K562 (cell line): ENCODE measurements at regions not wholly inside any gene's neighbourhood (a gene's known extent, or its start where the extent isn't known, plus 50 kb on each side); places are given as distances from the start of the nearest gene placed in this dataset.

Experiments used
- ATAC-seq: fragments of 200-7000 bp; cut with Tn5 transposase; 3 replicates; pipeline ENCODE4 v1.9.1; 2020; ENCODE audit warnings: moderate library complexity
- BruUV-seq: library from RNA; stranded (reverse); fragments of 400-500 nt; replicated peaks from 2 replicates; lab custom pipeline; 2021; lab: Mats Ljungman, UMichigan
- CTCF ChIA-PET: fragments of 300-600 bp; formaldehyde crosslinking; extraction: SDS; loops from one replicate; lab custom pipeline; 2021; ENCODE audit warnings: low intra/inter-chr PET ratio; lab: Yijun Ruan, JAX
- POLR2A ChIA-PET: fragments of 300-600, 350-650 bp; sonication (Branson Sonifier 250); formaldehyde crosslinking; extraction: SDS; loops from one replicate; lab custom pipeline; 2021; ENCODE audit warnings: antibody characterized with exemption, inconsistent platforms; lab: Yijun Ruan, JAX
- DNase-seq, 4 experiments: peaks; one replicate each; pipeline versions ENCODE4 v3.0.0 to v3.0.0-alpha.2; 2011 to 2018; ENCODE audit warnings: low spot score in 3 of 4, mixed read lengths in 3 of 4; ENCODE audit errors: extremely low read depth in 1 of 4
- FAIRE-seq: peaks from 2 replicates; lab custom pipeline; 2011; peaks lifted over from hg19 to GRCh38; lab: Jason Lieb, UNC
- H2AFZ ChIP-seq: 2 replicates; pipeline ENCODE4 v1.6.0; 2011; ENCODE audit warnings: low read depth, low read length, control low read depth, inconsistent platforms
- H3K27ac ChIP-seq: fragments of 200-600 bp; 3 replicates; pipeline ENCODE4 v1.8.0; 2011; ENCODE audit warnings: low read depth, mild to moderate bottlenecking, control low read depth, inconsistent platforms, low read length, moderate library complexity, mixed read lengths; ENCODE audit errors: extremely low read depth
- H3K27me3 ChIP-seq, 2 experiments: fragments of 300-600 bp in 1 of 2; 2 replicates in 1 of 2; 3 replicates in 1 of 2; pipeline versions ENCODE4 v1.6.0 to v1.8.0; 2011; ENCODE audit warnings: inconsistent platforms in 2 of 2, low read length in 2 of 2, mild to moderate bottlenecking in 1 of 2, mixed read lengths in 1 of 2, moderate library complexity in 1 of 2; ENCODE audit not compliant: control insufficient read depth in 2 of 2, insufficient read depth in 2 of 2
- H3K36me3 ChIP-seq: fragments of 300-600 bp; 3 replicates; pipeline ENCODE4 v1.8.0; 2011; ENCODE audit warnings: mild to moderate bottlenecking, low read length, inconsistent platforms; ENCODE audit not compliant: control insufficient read depth, insufficient read depth
- H3K4me1 ChIP-seq, 2 experiments: fragments of 200-600 bp in 1 of 2; replicated peaks in 1 of 2; 2 replicates in 1 of 2; 3 replicates in 1 of 2; pipeline versions ENCODE4 v1.5.1 to v1.8.0; 2011; ENCODE audit warnings: inconsistent platforms in 2 of 2, low read length in 2 of 2, mild to moderate bottlenecking in 1 of 2, mixed read lengths in 1 of 2, moderate library complexity in 1 of 2; ENCODE audit not compliant: control insufficient read depth in 2 of 2, insufficient read depth in 2 of 2
- H3K4me2 ChIP-seq: 2 replicates; pipeline ENCODE4 v1.6.1; 2011; ENCODE audit warnings: low read length, control low read depth, inconsistent platforms, mixed read lengths; ENCODE audit not compliant: insufficient read depth
- H3K4me3 ChIP-seq: fragments of 200-600 bp; sonication (generic), shearing (Covaris generic); 2 replicates; pipeline ENCODE4 v1.5.1; 2016; ENCODE audit warnings: control low read depth, inconsistent platforms
- H3K79me2 ChIP-seq: fragments of 200-600 bp; 3 replicates; pipeline ENCODE4 v1.8.0; 2011; ENCODE audit warnings: low read length, inconsistent platforms; ENCODE audit not compliant: control insufficient read depth, insufficient read depth
- H3K9ac ChIP-seq, 2 experiments: 2 replicates each; pipeline versions ENCODE4 v1.6.0 to v1.6.1; 2011; ENCODE audit warnings: low read depth in 2 of 2, low read length in 2 of 2, control low read depth in 1 of 2, inconsistent platforms in 1 of 2, mild to moderate bottlenecking in 1 of 2, mixed read lengths in 1 of 2; ENCODE audit not compliant: insufficient read depth in 1 of 2
- H3K9me1 ChIP-seq: one replicate; pipeline ENCODE4 v1.6.0; 2011; ENCODE audit warnings: inconsistent platforms, mild to moderate bottlenecking, low read length, moderate library complexity; ENCODE audit not compliant: control insufficient read depth, insufficient read depth
- H3K9me3 ChIP-seq: replicated peaks from 2 replicates; pipeline ENCODE4 v1.5.1; 2011; ENCODE audit warnings: low read depth, low read length, inconsistent platforms; ENCODE audit not compliant: control insufficient read depth, insufficient read depth
- H4K20me1 ChIP-seq: replicated peaks from 2 replicates; pipeline ENCODE4 v1.6.1; 2011; ENCODE audit warnings: low read length, inconsistent platforms, mixed read lengths; ENCODE audit not compliant: control insufficient read depth, insufficient read depth
- AFF4 ChIP-seq: sonication (generic); formaldehyde crosslinking; IDR thresholded peaks from 2 replicates; pipeline ENCODE4 v1.8.0; 2023; ENCODE audit warnings: mild to moderate bottlenecking, missing genetic modification reagents
- ATF4 ChIP-seq: fragments of 450-650 bp; formaldehyde crosslinking; IDR thresholded peaks from 2 replicates; pipeline ENCODE4 v1.4.0; 2022; ENCODE audit warnings: mild to moderate bottlenecking, moderate library complexity
- CBFB ChIP-seq: sonication (generic); formaldehyde crosslinking; IDR thresholded peaks from 2 replicates; pipeline ENCODE4 v1.4.0; 2020; ENCODE audit warnings: mild to moderate bottlenecking, missing genetic modification reagents
- KDM1A ChIP-seq, 2 experiments: fragments of 450-650 bp; IDR thresholded peaks; 2 replicates each; pipeline ENCODE4 v1.6.1; 2016; ENCODE audit warnings: mild to moderate bottlenecking in 2 of 2
- MAFK ChIP-seq: IDR thresholded peaks from 2 replicates; pipeline ENCODE4 v1.6.1; 2011; ENCODE audit warnings: low read length, improper control_type of control experiment
- MAX ChIP-seq: sonication (generic); formaldehyde crosslinking; IDR thresholded peaks from 2 replicates; pipeline ENCODE4 v1.9.0; 2022; ENCODE audit warnings: mild to moderate bottlenecking, missing genetic modification reagents
- NBN ChIP-seq: fragments of 450-650 bp; IDR thresholded peaks from 2 replicates; pipeline ENCODE4 v1.6.1; 2016; ENCODE audit warnings: low read depth, mild to moderate bottlenecking
- PBX2 ChIP-seq, 2 experiments: IDR thresholded peaks in 1 of 2; conservative IDR thresholded peaks in 1 of 2; 2 replicates each; pipeline ENCODE4 v1.6.1; 2016; ENCODE audit warnings: low read depth in 2 of 2, mild to moderate bottlenecking in 1 of 2, missing compliant biosample characterization in 1 of 2, missing genetic modification characterization in 1 of 2, moderate library complexity in 1 of 2
- RBFOX2 ChIP-seq: fragments of 200-400 bp; formaldehyde crosslinking; IDR thresholded peaks from 2 replicates; pipeline ENCODE4 v1.6.1; 2017; ENCODE audit warnings: low read depth, mild to moderate bottlenecking, low read length, moderate library complexity
- SMAD3 ChIP-seq: fragments of 450-650 bp; formaldehyde crosslinking; conservative IDR thresholded peaks from 2 replicates; pipeline ENCODE4 v1.4.0; 2020; ENCODE audit warnings: mild to moderate bottlenecking
- SMARCB1 ChIP-seq: IDR thresholded peaks from 2 replicates; pipeline ENCODE4 v1.6.1; 2011; ENCODE audit warnings: improper control_type of control experiment, low read depth; ENCODE audit not compliant: insufficient read length
- TCFL5 ChIP-seq: fragments of 250-450 bp; sonication (Bioruptor Pico); conservative IDR thresholded peaks from 2 replicates; pipeline ENCODE4 v1.6.1; 2021; ENCODE audit warnings: mild to moderate bottlenecking, moderate library complexity, matching md5 sums
- ZBTB7A ChIP-seq: IDR thresholded peaks from 2 replicates; pipeline ENCODE4 v1.6.1; 2011; ENCODE audit warnings: low read depth, mild to moderate bottlenecking, low read length, moderate library complexity, borderline replicate concordance; ENCODE audit not compliant: control insufficient read depth
- ZNF449 ChIP-seq: fragments of 250-450 bp; sonication (Bioruptor Pico); IDR thresholded peaks from 2 replicates; pipeline ENCODE4 v1.8.0; 2022; ENCODE audit warnings: moderate library complexity, mild to moderate bottlenecking, inconsistent platforms
- WGBS: fragments of 100-300 bp; shearing (Covaris generic); methylation state at CpG from one replicate; pipeline ENCODE4 v1.1.6; 2016; ENCODE audit warnings: low coverage, mixed read lengths; ENCODE audit not compliant: insufficient coverage; ENCODE audit errors: missing lambda C conversion rate; 5-methylcytosine and 5-hydroxymethylcytosine counted together
- in situ Hi-C: fragments of 300-500 bp; cut with MboI; formaldehyde crosslinking; loops from 4 replicates; pipeline ENCODE4 v1.15.0; 2018; ENCODE audit warnings: inconsistent platforms, mixed read lengths
- intact Hi-C: fragments of 100-400 bp; cut with micrococcal nuclease; formaldehyde crosslinking; loops from 2 replicates; pipeline ENCODE4 v1.14.2; 2022

GRCh38 chr13:44153496-44153895 lies 220.1 kb upstream of the SERP2 start:
- Histone ChIP-seq H4K20me1 (no peaks in the 10 kb centered on the region), H3K79me2 (no peaks in the 10 kb centered on the region), H3K9me1 (no peaks in the 10 kb centered on the region), H3K27me3 (peaks cover 0 to 6% of the 10 kb centered on the region in 2 experiments; a peak in 2 of 5 replicates), H3K9ac (no peak overlapping the region), H3K4me2 (no peak overlapping the region), H3K4me3 (no peak overlapping the region), H3K4me1 (no peaks in the 10 kb centered on the region), H3K27ac (no peak overlapping the region), H3K36me3 (no peaks in the 10 kb centered on the region), H3K9me3 (no peaks in the 10 kb centered on the region), H2AFZ (no peak overlapping the region)
- intact Hi-C loops (no loop called here), in situ Hi-C loops (no loop called here)
- FAIRE-seq: no peak
- no peak for DNase-seq
- BruUV-seq: no TSS peak
- ATAC-seq: no peak
- WGBS: 0% methylated on average over 3 of the region's 4 CpGs
- ChIA-PET CTCF (no interaction called here), POLR2A (interaction anchor here (1.2 kb wide), 1 partner anchor 727 kb away, joined by 3 read pairs; no protein-coding TSS in a partner anchor)
- no peak for TF ChIP-seq MAX (CRISPR knock-in tag)
- no peak for TF ChIP-seq MAFK
- no peak for TF ChIP-seq NBN
- TF ChIP-seq AFF4: no peak
- no peak for TF ChIP-seq ATF4
- TF ChIP-seq TCFL5 (CRISPR knock-in tag): no peak
- no peak for TF ChIP-seq KDM1A (IDR thresholded peaks at IDR 0.05)
- TF ChIP-seq CBFB (CRISPR knock-in tag): no peak
- TF ChIP-seq SMARCB1: no peak
- no peak for TF ChIP-seq SMAD3 (CRISPR knock-in tag)
- TF ChIP-seq ZNF449 (CRISPR knock-in tag): no peak
- TF ChIP-seq RBFOX2: no peak
- no peak for TF ChIP-seq ZBTB7A
- TF ChIP-seq PBX2 (CRISPR knock-in tag; IDR thresholded peaks at IDR 0.05; ENCODE audit: low read depth): no peak
- no peak for TF ChIP-seq PBX2 (tag; conservative IDR thresholded peaks at IDR 0.05; ENCODE audit: low read depth)
